Osteocyte (in vitro differentiated cells): ENCODE measurements at regions not wholly inside any gene's neighbourhood (a gene's known extent, or its start where the extent isn't known, plus 50 kb on each side); places are given as distances from the start of the nearest gene placed in this dataset.

Experiments used
- DNase-seq: peaks from one replicate; pipeline ENCODE4 v3.0.0; 2021; ENCODE audit warnings: mixed read lengths; ENCODE audit not compliant: unreplicated experiment; ENCODE audit errors: extremely low spot score
- H3K27ac Mint-ChIP-seq: one replicate; pipeline ENCODE4 v1.8.0; 2021; ENCODE audit warnings: mild to moderate bottlenecking, mixed read lengths; ENCODE audit not compliant: unreplicated experiment
- H3K27me3 Mint-ChIP-seq: one replicate; pipeline ENCODE4 v1.8.0; 2021; ENCODE audit warnings: mixed read lengths; ENCODE audit not compliant: unreplicated experiment
- H3K36me3 Mint-ChIP-seq: one replicate; pipeline ENCODE4 v1.8.0; 2021; ENCODE audit warnings: mixed read lengths; ENCODE audit not compliant: unreplicated experiment
- H3K4me1 Mint-ChIP-seq: one replicate; pipeline ENCODE4 v1.8.0; 2021; ENCODE audit warnings: mixed read lengths; ENCODE audit not compliant: unreplicated experiment
- H3K4me3 Mint-ChIP-seq: one replicate; pipeline ENCODE4 v1.8.0; 2021; ENCODE audit warnings: mild to moderate bottlenecking, moderate library complexity, mixed read lengths; ENCODE audit not compliant: unreplicated experiment
- H3K9me3 Mint-ChIP-seq: one replicate; pipeline ENCODE4 v1.8.0; 2021; ENCODE audit warnings: mixed read lengths; ENCODE audit not compliant: unreplicated experiment
- CTCF ChIP-seq: fragments of 200-600 bp; sonication (generic); IDR thresholded peaks from 2 replicates; pipeline ENCODE4 v1.5.0; 2021; ENCODE audit warnings: antibody characterized with exemption, mild to moderate bottlenecking, moderate library complexity

DNA sequence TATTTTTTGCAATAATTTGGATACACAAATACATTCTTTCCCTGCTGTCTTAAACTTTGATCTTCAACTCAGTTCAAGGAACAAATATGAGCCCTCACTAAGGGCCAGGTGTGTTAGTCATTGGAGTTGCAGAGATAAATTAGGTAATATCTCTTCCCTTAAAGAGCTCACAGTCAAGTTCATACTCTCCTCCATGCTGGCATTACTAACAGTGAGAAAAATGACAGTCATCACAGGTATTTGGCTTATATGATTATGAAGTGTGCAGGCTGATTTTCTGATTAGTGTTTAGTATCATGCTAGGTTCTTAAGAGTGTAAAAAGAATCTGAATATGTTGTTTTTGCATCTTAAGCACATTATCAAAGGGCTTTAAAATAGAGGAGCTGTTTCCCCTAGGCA lies 594.7 kb downstream of the CCER1 start:
- TF ChIP-seq CTCF: no peak
- Mint-ChIP-seq H3K27ac (no peak overlapping the region), H3K4me3 (no peak overlapping the region), H3K27me3 (no peaks in the 10 kb centered on the region), H3K9me3 (no peaks in the 10 kb centered on the region), H3K36me3 (no peaks in the 10 kb centered on the region), H3K4me1 (no peaks in the 10 kb centered on the region)
- no peak for DNase-seq

DNA sequence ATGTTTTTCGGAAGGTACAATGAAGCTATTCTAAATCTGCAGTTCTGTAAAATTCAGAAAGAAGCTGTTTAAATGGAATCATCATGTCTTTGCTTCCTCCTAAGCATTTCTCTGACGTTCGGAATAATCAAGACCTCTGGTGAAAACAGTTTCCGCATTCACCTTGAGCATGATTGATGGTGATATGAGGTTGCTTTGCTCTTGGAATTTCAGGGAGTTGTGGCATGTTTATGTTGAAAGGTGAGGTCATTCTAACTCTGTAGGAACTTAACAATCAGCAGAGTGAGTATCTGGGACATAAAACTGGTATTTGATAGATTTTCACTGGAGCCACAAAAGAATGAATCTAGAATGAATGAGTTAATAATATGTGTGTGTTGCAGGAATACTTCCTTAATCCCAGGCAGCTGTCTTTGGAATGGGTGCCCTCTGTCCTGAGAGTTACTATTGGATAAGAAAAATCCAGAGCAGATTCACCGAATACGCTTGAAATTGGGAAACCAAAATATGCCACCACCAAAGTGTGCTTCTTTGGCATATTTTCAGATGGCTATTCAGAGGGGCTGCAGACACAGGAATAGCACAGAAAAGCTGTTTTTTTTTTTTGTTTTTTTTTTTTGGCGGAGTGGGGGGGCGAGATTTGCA lies 599.1 kb downstream of the CCER1 start:
- H3K4me1 Mint-ChIP-seq: no peaks in the 10 kb centered on the region
- H3K27me3 Mint-ChIP-seq: no peaks in the 10 kb centered on the region
- no peak for TF ChIP-seq CTCF
- H3K27ac Mint-ChIP-seq: no peak overlapping the region
- H3K4me3 Mint-ChIP-seq: no peak overlapping the region
- H3K36me3 Mint-ChIP-seq: no peaks in the 10 kb centered on the region
- H3K9me3 Mint-ChIP-seq: no peaks in the 10 kb centered on the region
- DNase-seq: no peak

DNA sequence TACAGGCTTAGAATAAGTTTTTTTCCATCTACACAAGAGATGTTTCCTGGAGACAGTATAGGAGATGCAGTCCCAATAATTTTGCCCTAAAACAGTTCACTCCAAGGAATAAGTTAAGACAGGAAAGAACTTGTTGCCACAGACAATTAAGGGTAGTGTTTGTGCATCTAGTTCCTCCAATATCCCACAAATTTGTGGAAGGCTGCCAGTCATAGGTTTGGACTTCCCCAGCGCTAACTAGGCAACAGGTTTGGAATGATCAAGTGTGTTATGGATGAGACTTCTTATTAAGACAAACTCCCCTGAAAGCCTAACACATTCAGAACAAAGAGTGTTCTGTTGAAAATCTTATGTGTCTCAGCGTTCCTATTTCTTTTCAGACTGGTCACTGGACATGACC lies 611.0 kb downstream of the CCER1 start:
- no peak for DNase-seq
- H3K36me3 Mint-ChIP-seq: no peaks in the 10 kb centered on the region
- peaks cover 4% of the 10 kb centered on the region for H3K27me3 Mint-ChIP-seq
- TF ChIP-seq CTCF: no peak
- H3K9me3 Mint-ChIP-seq: peaks cover 5% of the 10 kb centered on the region
- no peak overlapping the region for H3K27ac Mint-ChIP-seq
- no peaks in the 10 kb centered on the region for H3K4me1 Mint-ChIP-seq
- H3K4me3 Mint-ChIP-seq: no peak overlapping the region

DNA sequence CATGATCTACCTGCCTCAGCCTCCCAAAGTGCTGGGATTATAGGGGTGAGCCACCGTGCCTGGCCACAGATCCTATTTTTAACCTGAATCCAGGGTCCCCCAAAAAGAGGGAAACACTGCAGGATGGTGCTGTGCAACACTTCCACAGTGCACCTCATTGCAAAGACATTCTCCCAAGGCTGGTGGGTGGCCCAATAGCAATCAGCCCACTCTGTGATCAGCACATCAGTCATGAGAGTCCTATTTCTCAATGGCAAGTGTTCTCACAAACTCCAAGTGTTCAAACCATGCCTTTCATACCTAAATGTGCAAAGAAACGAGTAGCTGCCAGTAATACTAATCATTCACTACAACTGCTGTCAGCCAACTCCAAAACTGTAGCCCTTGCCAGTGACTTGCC lies 612.9 kb downstream of the CCER1 start:
- Mint-ChIP-seq H3K9me3 (peaks cover 5% of the 10 kb centered on the region), H3K27me3 (peaks cover 6% of the 10 kb centered on the region), H3K4me3 (no peak overlapping the region), H3K4me1 (no peaks in the 10 kb centered on the region), H3K27ac (no peak overlapping the region), H3K36me3 (no peaks in the 10 kb centered on the region)
- no peak for DNase-seq
- no peak for TF ChIP-seq CTCF

DNA sequence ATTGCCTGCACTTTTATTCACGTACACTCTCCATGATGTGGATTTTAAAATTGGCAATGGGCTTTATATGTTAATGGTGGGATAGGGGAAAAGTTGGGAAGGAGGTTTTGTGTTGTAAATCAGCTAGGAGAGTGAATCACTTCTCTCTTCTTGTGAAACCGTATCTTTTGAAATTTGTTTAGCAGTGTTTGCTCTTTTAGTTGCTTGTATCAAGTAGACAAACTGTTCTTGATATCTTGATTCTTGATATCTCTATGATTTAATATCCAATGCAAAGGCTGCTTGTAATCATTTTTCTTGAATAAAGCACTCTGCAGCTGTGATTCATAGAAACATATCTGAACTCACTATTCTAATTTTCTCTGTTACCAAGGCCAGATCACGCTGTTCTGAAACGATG lies 615.1 kb downstream of the CCER1 start:
- Mint-ChIP-seq H3K36me3 (no peaks in the 10 kb centered on the region), H3K4me3 (no peak overlapping the region), H3K27me3 (peaks cover 6% of the 10 kb centered on the region), H3K9me3 (no peaks in the 10 kb centered on the region), H3K27ac (no peak overlapping the region), H3K4me1 (no peaks in the 10 kb centered on the region)
- no peak for DNase-seq
- no peak for TF ChIP-seq CTCF
